GM12878 (cell line): ENCODE measurements at regions not wholly inside any gene's neighbourhood (a gene's known extent, or its start where the extent isn't known, plus 50 kb on each side); places are given as distances from the start of the nearest gene placed in this dataset.

Source experiments
- ATAC-seq: fragments of 200-7000 bp; cut with Tn5 transposase; 3 replicates; pipeline ENCODE4 v1.9.1; 2020; ENCODE audit warnings: mild to moderate bottlenecking, moderate library complexity
- BruUV-seq: library from RNA; stranded (reverse); fragments of 400-500 nt; replicated peaks from 2 replicates; lab custom pipeline; 2021; lab: Mats Ljungman, UMichigan
- CTCF ChIA-PET: fragments of 300-600 bp; sonication (Branson Sonifier 250); formaldehyde crosslinking; extraction: SDS; loops from one replicate; lab custom pipeline; 2021; ENCODE audit warnings: inconsistent platforms; lab: Yijun Ruan, JAX
- POLR2A ChIA-PET: fragments of 350-600 bp; formaldehyde crosslinking; extraction: SDS; loops from one replicate; lab custom pipeline; 2021; ENCODE audit warnings: inconsistent platforms; lab: Charles Lee
- RAD21 ChIA-PET: fragments of 300-600 bp; sonication (Branson Sonifier 250); formaldehyde crosslinking; loops from one replicate; lab custom pipeline; 2023; ENCODE audit warnings: antibody characterized with exemption; ENCODE audit not compliant: unreplicated experiment; lab: Charles Lee
- SMC1A ChIA-PET: fragments of 300-600 bp; sonication (Branson Sonifier 250); formaldehyde crosslinking; loops from one replicate; lab custom pipeline; 2023; ENCODE audit not compliant: unreplicated experiment, uncharacterized antibody; lab: Charles Lee
- DNase-seq: peaks from one replicate; pipeline ENCODE4 v3.0.0-alpha.2; 2011; ENCODE audit warnings: low read depth, low spot score
- FAIRE-seq: peaks from 3 replicates; lab custom pipeline; 2011; peaks lifted over from hg19 to GRCh38; lab: Jason Lieb, UNC
- H2AFZ ChIP-seq: 2 replicates; pipeline ENCODE4 v1.6.0; 2011; ENCODE audit warnings: low read depth, low read length, control low read depth; ENCODE audit not compliant: control insufficient read depth
- H3K27ac ChIP-seq: 2 replicates; pipeline ENCODE4 v1.5.1; 2011; ENCODE audit warnings: control low read depth; ENCODE audit not compliant: control insufficient read depth, insufficient read depth
- H3K27me3 ChIP-seq, 2 experiments: replicated peaks in 1 of 2; 2 replicates each; pipeline versions ENCODE4 v1.6.0 to v1.6.1; 2011; ENCODE audit warnings: low read length in 1 of 2; ENCODE audit not compliant: control insufficient read depth in 2 of 2, insufficient read depth in 2 of 2
- H3K36me3 ChIP-seq, 2 experiments: 2 replicates each; pipeline ENCODE4 v1.5.1; 2011; ENCODE audit warnings: low read length in 1 of 2; ENCODE audit not compliant: control insufficient read depth in 2 of 2, insufficient read depth in 2 of 2
- H3K4me1 ChIP-seq: 2 replicates; pipeline ENCODE4 v1.6.1; 2011; ENCODE audit warnings: mild to moderate bottlenecking, low read length, moderate library complexity, mixed read lengths; ENCODE audit not compliant: control insufficient read depth, insufficient read depth
- H3K4me2 ChIP-seq: 2 replicates; pipeline ENCODE4 v1.6.0; 2011; ENCODE audit warnings: control low read depth; ENCODE audit not compliant: control insufficient read depth, insufficient read depth
- H3K4me3 ChIP-seq: fragments of 200-600 bp; sonication (generic); 2 replicates; pipeline ENCODE4 v1.5.1; 2016
- H3K79me2 ChIP-seq: 2 replicates; pipeline ENCODE4 v1.6.0; 2011; ENCODE audit warnings: low read length; ENCODE audit not compliant: control insufficient read depth, insufficient read depth
- H3K9ac ChIP-seq: 2 replicates; pipeline ENCODE4 v1.8.0; 2011; ENCODE audit warnings: low read length, control low read depth, mixed read lengths; ENCODE audit not compliant: control insufficient read depth, insufficient read depth
- H3K9me3 ChIP-seq: replicated peaks from 3 replicates; pipeline ENCODE4 v1.5.1; 2011; ENCODE audit warnings: mild to moderate bottlenecking, low read length; ENCODE audit not compliant: control insufficient read depth, insufficient read depth
- H4K20me1 ChIP-seq: 2 replicates; pipeline ENCODE4 v1.6.0; 2011; ENCODE audit not compliant: control insufficient read depth, insufficient read depth
- CBFB ChIP-seq: IDR thresholded peaks from 2 replicates; pipeline ENCODE4 v1.6.1; 2016; ENCODE audit warnings: antibody characterized with exemption, low read depth
- CHD2 ChIP-seq: IDR thresholded peaks from 2 replicates; pipeline ENCODE4 v1.6.1; 2011; ENCODE audit warnings: low read depth, low read length, improper control_type of control experiment, borderline replicate concordance
- CREM ChIP-seq: IDR thresholded peaks from 2 replicates; pipeline ENCODE4 v1.6.1; 2014; ENCODE audit warnings: antibody characterized with exemption, low read depth
- GATAD2B ChIP-seq: fragments of 450-650 bp; conservative IDR thresholded peaks from 2 replicates; pipeline ENCODE4 v1.6.1; 2017; ENCODE audit warnings: low read depth, mild to moderate bottlenecking, moderate library complexity
- MEF2B ChIP-seq: fragments of 450-650 bp; IDR thresholded peaks from 2 replicates; pipeline ENCODE4 v1.6.1; 2018; ENCODE audit warnings: mild to moderate bottlenecking, moderate library complexity; ENCODE audit not compliant: partially characterized antibody, poor library complexity, severe bottlenecking
- MYB ChIP-seq: fragments of 150-350 bp; IDR thresholded peaks from 2 replicates; pipeline ENCODE4 v1.6.1; 2014; ENCODE audit warnings: mild to moderate bottlenecking, low read depth, low read length, borderline replicate concordance
- NFYA ChIP-seq: IDR thresholded peaks from 2 replicates; pipeline ENCODE4 v1.6.1; 2011; ENCODE audit warnings: low read depth, mild to moderate bottlenecking, low read length, improper control_type of control experiment, borderline replicate concordance
- POLR2A ChIP-seq: IDR thresholded peaks from 2 replicates; pipeline ENCODE4 v1.6.1; 2011; ENCODE audit warnings: low read depth, mild to moderate bottlenecking, low read length
- WGBS: methylation state at CpG from one replicate; pipeline ENCODE4 v1.1.6; 2016; ENCODE audit warnings: low lambda C conversion rate; ENCODE audit not compliant: insufficient replicate concordance, insufficient coverage; ENCODE audit errors: missing lambda C conversion rate; 5-methylcytosine and 5-hydroxymethylcytosine counted together
- in situ Hi-C: fragments of 300-500 bp; cut with MboI; formaldehyde crosslinking; loops from 9 replicates; pipeline ENCODE4 v1.14.3; 2018; ENCODE audit warnings: mixed read lengths
- intact Hi-C: fragments of 100-400 bp; cut with micrococcal nuclease; formaldehyde crosslinking; loops from one replicate; pipeline ENCODE4 v1.14.2; 2022; ENCODE audit not compliant: unreplicated experiment
- TF ChIP-seq, protein P1 (sequence below): fragments of 450-650 bp; IDR thresholded peaks from 2 replicates; pipeline ENCODE4 v1.6.1; 2017; ENCODE audit warnings: mild to moderate bottlenecking, moderate library complexity

DNA sequence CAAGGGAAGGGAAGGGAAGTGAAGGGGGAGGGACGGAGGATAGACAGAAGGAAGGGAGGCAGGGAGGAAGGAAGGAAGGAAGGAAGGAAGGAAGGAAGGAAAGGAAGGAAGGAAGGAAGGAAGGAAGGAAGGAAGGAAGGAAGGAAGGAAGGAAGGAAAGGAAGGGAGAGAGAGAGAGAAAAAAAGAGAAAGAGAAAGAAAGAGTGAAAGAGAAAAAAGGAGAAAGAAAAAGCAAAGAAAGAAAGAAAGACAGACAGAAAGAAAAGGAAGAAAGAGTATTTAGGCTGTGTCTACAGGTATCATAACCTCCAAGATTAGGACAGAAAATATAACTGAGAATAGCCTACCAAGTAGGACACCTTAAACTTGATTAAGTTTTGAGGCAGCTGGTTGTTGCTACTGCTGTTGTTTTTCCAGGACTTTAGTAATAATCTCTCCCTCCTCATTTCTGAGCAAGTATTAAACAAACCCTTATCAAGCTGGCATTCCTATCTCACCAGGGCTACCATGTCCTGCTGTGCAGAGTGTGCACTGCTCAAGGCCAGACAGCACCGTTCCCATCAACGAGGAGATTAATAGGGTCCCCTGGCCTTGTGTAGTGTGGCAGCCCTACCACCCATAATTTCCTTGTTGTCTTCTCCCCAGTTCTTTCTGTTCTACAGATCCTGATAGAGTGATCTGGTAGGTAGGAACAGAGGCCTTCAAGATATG, 90.5 kb upstream of the FHL2 start:
- FAIRE-seq (no peak), DNase-seq (no peak), ATAC-seq (no peak)
- Histone ChIP-seq H3K4me2 (no peak overlapping the region), H3K4me1 (no peaks in the 10 kb centered on the region), H3K9me3 (no peaks in the 10 kb centered on the region), H3K4me3 (no peak overlapping the region), H3K36me3 (no peaks in the 10 kb centered on the region), H3K9ac (no peak overlapping the region), H3K27ac (no peak overlapping the region), H3K27me3 (no peaks in the 10 kb centered on the region; a peak in 1 of 4 replicates), H4K20me1 (no peaks in the 10 kb centered on the region), H2AFZ (no peak overlapping the region), H3K79me2 (no peaks in the 10 kb centered on the region)
- intact Hi-C loops (no loop called here), in situ Hi-C loops (no loop called here)
- no TSS peak for BruUV-seq
- TF ChIP-seq CREM (no peak), NFYA (no peak), POLR2A (no peak), MYB (no peak), CHD2 (no peak), GATAD2B (no peak), CBFB (no peak), MEF2B (no peak)
- TF ChIP-seq, protein P1, sequence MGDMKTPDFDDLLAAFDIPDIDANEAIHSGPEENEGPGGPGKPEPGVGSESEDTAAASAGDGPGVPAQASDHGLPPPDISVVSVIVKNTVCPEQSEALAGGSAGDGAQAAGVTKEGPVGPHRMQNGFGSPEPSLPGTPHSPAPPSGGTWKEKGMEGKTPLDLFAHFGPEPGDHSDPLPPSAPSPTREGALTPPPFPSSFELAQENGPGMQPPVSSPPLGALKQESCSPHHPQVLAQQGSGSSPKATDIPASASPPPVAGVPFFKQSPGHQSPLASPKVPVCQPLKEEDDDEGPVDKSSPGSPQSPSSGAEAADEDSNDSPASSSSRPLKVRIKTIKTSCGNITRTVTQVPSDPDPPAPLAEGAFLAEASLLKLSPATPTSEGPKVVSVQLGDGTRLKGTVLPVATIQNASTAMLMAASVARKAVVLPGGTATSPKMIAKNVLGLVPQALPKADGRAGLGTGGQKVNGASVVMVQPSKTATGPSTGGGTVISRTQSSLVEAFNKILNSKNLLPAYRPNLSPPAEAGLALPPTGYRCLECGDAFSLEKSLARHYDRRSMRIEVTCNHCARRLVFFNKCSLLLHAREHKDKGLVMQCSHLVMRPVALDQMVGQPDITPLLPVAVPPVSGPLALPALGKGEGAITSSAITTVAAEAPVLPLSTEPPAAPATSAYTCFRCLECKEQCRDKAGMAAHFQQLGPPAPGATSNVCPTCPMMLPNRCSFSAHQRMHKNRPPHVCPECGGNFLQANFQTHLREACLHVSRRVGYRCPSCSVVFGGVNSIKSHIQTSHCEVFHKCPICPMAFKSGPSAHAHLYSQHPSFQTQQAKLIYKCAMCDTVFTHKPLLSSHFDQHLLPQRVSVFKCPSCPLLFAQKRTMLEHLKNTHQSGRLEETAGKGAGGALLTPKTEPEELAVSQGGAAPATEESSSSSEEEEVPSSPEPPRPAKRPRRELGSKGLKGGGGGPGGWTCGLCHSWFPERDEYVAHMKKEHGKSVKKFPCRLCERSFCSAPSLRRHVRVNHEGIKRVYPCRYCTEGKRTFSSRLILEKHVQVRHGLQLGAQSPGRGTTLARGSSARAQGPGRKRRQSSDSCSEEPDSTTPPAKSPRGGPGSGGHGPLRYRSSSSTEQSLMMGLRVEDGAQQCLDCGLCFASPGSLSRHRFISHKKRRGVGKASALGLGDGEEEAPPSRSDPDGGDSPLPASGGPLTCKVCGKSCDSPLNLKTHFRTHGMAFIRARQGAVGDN: no peak
- SMC1A ChIA-PET: interaction anchor here (1.6 kb wide), 1 partner anchor 14 kb away, joined by 4 read pairs; no protein-coding TSS in a partner anchor
- POLR2A ChIA-PET: no interaction called here
- CTCF ChIA-PET: no interaction called here
- 11% methylated on average over 3 of the region's 3 CpGs for WGBS
- RAD21 ChIA-PET: no interaction called here
